Glomerular endothelial cell (primary cell): ENCODE measurements at regions not wholly inside any gene's neighbourhood (a gene's known extent, or its start where the extent isn't known, plus 50 kb on each side); places are given as distances from the start of the nearest gene placed in this dataset.

Experiments used
- DNase-seq: peaks from one replicate; pipeline ENCODE4 v3.0.0-alpha.2; 2011; ENCODE audit warnings: low read depth, low spot score; ENCODE audit errors: extremely low read depth

DNA sequence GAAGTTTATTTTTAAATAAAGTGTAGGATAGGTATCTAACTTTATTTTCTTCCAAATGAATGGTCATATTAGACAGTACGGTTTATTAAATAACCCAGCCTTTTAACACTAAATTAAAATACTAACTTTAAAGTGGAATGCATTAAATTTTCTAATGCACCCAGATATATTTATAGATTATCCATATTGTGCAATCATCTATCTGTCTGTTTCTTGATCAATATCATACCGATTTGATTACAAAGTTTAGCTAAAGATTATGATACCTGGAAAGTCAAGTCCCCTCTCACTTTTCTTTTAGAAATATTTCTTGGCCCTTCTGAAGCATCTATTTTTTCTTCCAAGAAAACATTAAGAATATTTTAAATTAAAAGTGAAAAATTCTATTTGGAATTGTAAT, 124.3 kb upstream of the PDE5A start:
- no peak for DNase-seq

DNA sequence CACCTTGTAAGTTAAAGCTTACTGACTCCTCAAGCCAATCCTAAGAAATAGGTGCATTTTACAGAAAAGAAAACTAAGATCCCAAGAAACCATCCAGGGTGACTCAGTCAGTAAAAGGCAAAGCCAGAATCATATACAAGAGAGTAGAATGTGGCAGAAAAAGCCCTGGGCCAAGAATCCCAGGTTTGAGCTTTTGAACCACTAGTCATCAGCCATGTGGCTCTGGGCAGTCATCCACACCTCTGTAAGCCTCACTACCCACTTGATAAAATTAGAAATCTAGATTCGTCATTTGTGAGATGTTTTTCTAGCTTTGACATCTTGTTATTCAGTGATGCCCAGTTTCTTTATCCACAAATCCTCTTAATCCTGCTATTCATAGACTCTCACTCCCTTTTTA, 122.2 kb upstream of the PDE5A start:
- no peak for DNase-seq

DNA sequence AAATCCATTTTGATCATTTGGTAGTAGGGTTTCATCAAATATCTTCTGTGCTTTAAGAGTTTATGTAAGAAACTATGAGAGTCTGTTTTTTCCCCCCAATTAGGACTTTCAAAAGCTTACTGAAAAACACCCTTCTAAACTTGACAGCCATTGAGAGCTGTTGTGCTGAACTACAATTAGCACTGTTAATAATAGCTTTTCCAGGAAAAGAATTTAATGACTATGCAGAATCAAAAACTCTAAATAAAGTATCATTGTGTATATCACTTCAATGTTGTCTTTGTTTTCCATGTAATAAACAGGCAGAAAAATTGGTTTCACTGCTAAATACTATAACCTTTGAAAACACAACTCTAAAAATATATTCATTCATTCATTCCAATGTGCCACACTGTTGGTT, 121.4 kb upstream of the PDE5A start:
- no peak for DNase-seq

DNA sequence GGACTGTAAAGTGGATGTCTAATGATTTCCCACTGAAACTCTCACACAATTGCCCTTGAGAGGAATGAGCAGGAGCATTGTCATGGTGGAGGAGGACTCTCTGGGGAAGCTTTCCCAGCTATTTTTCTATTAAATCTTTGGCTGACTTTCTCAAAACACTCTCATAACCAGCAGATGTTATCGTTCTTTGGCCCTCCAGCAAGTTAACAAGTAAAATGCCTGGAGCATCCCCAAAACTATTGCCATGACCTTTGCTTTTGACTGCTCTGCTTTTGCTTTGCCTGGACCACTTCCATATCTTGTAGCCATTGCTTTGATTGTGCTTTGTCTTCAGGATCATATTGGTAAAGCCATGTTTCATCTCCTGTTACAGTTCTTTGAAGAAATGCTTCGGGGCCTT, 120.2 kb upstream of the PDE5A start:
- no peak for DNase-seq

DNA sequence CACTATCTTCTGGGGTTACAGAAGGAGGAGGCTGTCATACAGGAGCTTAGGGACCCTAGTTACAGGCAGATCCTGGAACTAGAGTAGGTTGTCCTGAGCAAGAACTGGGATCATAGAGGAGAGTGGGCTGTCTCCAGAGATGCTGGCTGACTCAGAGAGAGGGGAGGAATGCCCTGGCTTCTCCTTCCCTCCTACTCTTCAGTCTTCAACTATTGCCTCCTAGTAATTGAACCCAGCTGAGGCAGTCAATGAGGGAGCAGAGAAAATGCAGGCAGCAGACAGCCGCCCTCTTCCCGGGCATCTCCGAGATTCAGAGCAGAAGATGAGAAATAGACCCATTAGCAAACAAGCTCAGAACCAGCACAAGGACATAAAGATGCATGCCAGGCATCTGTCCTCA, 118.3 kb upstream of the PDE5A start:
- DNase-seq, result no peak

DNA sequence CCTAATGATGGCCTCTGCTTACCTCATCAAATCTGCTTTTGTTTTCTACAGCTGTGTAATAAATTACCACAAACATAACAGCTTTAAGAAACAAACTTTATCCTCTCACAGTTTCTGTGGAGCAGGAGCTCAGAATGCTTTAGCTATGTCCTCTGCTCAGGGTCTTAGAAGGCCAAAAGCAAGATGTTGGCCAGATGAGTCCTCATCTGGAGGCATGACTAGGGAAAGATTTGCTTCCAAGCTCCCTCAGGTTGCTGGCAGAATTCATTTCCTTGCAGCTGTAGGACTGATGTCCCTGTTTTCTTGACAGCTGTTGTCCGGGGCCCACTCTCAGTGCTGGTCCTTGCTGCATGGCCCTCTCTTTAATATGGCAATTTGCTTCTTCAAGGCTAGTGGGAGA, 116.7 kb upstream of the PDE5A start:
- DNase-seq, result no peak

DNA sequence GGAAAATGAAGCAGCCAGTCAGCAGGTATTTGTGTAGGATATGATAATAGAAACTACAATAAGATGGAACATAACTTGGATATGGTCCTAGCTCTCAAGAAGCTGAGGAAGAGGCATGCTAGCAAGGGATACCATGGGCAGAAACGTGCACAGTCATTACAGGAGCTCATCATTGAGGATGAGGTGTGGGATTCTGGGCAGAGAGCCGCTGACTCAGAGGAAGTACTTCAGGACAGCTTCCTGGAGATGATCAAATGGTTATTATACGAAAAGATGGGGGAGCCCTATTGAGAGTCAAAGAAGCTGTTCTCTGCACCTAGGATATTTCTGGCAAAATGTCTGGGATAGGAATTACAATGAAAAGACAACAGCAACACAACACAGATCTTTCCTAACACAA, 116.0 kb upstream of the PDE5A start:
- no peak for DNase-seq

DNA sequence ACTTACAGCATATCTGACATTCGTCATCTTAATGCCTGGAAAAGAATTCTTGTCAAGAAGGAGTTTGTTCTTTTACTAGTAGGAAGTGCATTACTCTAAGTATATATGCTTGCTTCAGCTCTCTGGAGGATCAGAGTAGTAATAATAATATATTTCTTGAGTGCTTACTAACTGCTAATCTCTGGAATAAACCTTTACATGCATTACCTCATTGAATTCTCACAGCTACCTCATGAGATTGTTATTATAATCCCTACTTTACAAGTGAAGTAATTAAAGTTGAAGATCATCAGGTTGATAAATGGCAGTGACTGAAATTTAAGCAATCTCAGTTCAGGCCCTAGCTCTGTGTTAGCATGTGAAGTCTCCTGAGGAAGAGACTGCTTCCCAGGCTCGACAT, 115.0 kb upstream of the PDE5A start:
- no peak for DNase-seq

DNA sequence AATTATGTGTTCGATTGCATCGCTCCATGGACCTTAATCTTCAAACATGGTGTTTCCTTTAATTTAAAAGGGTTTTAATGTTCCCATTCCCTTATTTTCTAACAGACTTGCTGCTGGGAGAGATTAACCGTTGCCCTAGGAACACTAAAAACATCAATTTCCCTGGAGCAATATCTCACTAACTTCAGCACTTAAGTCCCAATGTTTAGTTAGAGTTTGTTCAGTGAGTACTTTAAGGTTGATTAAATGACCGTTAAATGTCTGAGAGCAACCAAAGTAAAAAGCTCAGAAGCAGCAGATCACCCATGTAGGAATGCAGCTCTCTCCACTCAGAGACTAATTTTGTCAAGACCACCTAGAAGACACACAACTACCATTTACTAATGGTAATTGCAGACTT, 111.2 kb upstream of the PDE5A start:
- DNase-seq, result no peak

DNA sequence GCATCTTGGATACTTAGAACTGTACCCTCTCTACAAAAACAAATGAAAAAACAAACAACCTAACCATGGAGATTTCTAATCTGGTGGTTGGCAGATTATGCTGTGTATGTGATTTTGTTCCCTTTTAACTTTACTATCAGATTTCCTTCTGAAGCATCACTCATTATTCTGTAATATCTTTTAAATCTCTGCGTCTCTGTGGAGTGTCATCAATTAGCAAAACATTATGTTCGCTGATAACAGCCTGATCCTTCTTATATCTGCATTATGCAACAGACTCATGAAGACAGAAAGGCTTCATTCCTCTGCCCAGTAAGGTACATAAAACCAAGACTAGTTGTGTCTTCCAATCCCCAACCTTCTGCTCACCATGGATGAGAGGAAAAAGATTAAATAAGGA, 110.3 kb upstream of the PDE5A start:
- DNase-seq, result no peak

DNA sequence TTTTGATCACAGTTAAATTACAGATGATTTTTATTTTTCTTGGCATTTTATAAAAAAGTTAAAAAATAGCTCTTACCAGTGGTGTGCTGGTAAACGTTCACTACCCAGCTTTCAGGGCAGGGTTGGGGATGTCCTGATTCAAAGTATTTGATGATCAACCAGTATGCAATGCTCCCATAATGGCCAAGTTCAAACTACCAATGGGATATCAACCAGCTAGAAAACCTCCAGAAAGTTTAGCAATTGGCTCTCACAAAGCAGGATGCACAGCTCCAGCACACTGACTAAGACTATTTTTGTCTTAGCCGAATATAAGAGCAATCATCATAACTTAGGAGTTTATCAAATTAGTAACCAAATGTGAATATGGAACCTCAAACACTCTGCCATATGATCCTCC, 108.0 kb upstream of the PDE5A start:
- no peak for DNase-seq

DNA sequence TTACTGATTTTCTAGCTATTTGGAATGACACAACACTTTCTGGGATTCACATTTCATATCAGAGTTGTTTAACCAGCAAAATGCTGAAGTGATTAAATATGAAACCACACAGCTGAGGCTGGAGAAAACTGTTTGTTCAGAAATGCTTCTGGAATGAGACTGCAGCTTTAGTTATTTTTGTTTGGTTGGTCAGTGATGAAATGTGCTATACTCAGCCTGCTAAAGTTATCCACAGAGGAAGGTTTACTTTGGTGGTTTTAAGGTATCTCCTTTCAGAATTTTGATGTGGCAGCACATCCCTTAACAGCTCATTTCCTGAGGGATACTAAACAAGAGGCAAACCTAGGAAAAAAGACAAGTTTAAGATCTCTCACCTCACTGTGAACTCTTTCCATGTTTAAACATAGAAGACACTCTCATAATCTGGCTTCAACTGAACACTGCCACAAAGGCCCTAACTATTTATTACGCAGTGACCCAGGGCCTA, 106.6 kb upstream of the PDE5A start:
- DNase-seq, result no peak

DNA sequence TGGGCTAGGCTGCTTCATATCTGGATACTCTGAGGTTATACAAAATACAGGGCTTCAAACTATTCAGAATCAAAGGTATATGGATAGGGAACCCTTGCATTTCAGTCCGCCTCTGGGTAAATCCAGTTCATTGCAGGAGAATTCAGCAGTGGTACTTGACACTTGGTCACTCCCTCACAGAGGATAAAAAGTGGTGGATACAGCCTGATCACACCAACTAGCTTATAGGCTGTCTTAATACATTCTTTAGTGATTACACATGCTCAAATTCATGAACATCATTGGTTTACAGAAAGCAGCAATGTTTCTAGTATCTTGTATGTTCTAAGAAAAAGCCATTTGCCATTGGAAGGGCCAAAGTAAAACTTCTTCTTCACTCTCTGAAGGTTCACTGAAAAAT, 104.8 kb upstream of the PDE5A start:
- no peak for DNase-seq

DNA sequence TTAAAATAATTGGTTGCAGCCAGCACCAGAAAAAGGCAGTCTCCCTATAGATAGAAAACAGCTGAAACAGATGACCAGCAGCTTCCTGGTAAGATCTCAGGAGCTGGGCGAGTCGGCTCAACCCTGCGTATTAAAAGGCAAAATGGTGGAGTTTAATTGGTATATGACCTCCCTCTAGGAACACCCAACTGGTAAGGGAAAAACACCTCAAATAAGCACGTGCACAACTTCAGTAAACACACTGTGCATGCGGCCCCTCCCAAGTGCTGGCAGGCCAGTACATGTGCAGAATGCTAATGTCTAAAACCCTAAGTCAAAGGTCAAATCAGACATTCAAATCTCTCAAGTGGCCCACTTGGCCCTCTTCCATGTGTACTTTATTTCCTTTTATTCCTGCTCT, 103.2 kb upstream of the PDE5A start:
- no peak for DNase-seq

DNA sequence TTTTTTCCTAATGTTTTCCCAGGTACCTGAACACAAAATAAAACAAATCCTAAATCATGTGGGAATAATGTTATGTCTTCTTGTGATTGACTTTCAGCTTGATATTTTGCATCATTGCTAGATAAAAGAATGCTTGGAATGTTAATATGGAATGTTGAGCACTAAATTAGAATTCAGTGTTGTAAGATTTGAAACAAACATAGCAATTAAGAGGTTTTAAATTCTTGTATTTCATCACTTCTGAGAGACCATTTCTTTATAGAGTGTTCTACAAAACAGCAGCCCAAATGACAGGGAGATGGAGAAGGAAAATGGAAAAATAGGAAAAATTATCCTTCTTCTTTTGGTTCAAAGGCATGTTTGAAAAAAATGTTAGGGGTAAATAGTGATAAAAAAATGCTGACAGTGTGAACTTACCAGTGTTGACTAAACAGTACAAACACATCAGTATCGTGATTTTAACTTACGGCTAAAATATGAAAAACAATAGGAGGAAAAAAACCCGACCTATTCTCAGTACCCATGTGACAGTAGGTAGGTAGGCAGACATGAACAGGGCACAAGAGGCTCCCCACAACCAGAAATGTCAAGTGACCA, 102.6 kb upstream of the PDE5A start:
- DNase-seq, result no peak

DNA sequence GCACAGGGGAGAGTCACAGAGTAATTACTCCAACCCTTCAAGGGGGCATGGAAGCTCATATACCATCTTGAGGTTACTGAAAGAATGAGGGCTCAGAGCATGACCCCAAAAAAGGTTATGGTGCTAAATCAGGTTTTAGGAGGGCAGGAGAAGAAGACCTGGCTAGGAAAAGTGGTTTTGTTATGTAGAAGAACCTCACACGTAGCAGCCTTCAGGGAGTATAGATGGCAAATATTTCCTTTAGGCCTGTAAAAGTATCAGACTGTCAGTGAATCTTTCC, 102.0 kb upstream of the PDE5A start:
- no peak for DNase-seq

DNA sequence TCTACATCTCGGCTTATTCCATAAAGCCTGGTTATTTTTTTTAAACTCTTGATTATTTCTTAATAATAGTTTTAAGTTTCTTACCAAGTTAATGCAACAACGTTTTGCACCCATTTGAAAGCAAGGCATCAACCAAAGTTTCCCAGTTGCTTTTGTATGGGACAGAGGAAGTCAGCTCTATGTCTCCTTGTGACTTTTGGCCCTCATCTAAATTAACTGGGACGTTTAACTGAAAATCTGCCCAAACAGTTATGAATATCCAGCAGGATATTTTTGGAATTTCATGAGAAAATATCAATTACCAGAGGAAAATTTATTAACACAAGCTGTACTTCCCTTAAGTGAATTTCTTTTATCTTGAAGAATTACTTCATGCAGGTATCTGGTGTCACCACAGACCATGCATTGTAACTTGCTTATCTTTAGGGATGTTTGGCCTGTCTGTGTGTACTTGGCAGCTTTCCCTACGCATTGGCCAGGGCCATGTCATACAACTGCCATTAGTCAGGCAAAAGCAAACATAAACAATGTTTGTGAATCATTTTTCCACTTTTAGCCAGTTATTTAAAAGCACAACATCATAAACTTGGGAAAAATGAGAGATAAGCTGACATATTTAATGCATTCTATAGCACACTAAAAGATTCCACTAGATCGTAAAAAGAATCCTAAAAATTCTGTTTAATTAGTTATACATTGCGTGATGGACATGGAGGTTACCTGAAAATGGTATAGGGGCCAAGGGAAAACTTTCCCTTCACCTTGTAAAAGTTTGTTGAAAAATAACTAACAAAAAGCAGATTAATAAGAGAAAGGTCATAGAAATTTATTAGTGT, 101.4 kb upstream of the PDE5A start:
- peak; percentile 73 for DNase-seq

DNA sequence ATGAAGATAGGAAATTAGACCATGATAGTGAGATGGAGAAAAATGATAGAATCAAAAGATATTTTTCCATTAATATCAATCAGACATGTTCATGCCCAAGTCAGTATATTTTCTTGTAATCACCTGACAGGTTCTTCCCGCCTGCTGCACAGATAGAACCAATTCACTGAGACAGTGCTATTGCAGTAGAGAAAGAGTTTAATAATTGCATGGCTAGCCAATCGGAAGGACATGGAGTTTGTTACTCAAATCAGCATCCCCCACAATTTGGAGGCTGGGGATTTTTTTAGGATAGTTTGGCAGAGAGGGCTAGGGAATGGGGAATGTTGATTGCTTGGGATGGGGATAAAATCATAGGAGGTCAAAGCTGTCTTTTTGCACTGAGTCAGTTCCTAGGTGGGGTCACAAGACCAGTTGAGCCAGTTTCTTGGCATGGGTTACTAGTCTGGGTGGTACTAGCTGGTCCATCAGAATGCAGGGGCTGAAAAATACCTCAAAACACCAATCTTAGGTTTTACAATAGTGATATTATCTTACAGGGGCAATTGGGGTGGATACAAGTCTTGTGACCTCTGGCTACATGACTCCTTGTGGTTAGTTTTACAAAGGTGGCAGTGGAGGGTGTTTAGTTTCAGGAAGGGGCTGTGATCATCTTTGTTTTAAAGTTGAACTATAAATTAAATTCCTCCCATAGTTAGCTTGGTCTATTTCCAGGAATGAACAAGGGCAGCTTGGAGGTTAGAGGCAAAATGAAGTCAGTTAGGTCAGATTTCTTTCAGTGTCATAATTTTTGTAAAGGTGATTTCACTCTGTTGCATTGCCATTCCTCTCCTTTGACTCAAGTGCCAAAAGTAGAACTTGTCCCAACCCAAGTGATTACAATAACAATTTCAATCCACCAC, 100.3 kb upstream of the PDE5A start:
- DNase-seq, result no peak

DNA sequence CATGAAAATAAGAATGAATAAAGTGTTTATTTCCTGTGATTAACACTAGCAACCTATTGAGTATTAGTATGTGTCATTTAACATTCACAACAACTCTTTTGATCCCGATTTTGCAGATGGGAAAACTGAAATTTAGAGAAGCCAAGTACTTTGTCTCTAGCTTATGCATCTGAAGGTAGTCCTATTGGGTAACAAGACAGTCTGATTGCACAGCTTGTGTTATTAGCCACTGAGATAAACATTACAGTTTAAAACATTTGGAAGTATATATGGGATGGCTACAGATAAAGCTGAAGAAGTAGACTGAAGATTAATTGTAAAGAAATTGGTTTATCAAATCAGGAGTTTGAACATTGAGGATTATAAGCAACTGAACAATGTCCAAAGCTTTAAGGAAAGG, 99.6 kb upstream of the PDE5A start:
- no peak for DNase-seq

DNA sequence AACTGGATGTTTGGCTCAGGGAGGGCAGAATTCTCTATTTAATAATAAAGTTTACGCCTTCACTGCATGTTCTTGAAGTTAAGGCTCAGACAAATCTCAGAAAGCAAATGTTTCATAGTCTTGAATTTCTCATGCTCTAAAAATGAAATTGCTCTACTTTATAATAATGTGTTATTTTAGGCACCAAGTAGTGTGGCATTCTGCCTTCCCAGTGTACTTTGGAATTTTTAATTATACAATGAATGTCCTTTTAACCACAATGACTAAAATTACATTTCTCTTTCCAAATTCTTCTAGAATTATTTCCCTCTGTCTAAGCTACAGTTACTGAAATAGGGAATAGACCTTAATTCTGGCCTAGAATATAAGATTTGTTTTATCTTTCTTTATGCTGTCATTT, 97.9 kb upstream of the PDE5A start:
- no peak for DNase-seq

DNA sequence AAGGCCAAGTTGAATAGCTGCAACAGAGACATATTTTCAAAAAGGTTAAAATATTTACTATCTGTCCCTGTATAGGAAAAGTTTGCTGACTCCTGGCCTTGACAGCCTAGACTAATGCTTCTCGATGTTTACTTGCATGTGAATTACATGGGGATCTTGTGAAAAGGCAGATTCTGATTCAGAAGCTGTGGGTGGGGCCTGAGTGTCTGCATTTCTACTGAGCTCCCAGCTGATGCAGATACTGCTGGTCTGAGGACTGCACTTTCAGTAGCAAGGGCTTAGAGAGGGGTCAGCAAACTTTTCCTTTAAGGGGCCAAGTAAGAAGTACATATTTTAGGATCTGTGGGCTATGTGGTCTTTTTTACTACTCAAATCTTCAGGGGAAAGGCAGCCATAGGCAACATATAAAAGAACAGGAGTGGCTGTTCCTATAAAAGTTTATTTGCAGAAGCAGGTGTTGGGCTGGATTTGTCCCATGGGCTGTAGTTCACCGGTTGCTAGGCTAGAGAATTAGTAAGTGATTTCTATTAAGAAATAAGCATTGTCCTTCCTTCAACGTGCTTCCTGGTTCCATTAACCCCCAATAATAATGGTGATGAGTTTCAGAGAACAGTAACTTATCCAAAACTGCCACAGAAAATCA, 97.2 kb upstream of the PDE5A start:
- no peak for DNase-seq
